ENCODE measurements at regions not wholly inside any gene's neighbourhood (a gene's known extent, or its start where the extent isn't known, plus 50 kb on each side); places are given as distances from the start of the nearest gene placed in this dataset.

- TF ChIP-seq, protein P1, sequence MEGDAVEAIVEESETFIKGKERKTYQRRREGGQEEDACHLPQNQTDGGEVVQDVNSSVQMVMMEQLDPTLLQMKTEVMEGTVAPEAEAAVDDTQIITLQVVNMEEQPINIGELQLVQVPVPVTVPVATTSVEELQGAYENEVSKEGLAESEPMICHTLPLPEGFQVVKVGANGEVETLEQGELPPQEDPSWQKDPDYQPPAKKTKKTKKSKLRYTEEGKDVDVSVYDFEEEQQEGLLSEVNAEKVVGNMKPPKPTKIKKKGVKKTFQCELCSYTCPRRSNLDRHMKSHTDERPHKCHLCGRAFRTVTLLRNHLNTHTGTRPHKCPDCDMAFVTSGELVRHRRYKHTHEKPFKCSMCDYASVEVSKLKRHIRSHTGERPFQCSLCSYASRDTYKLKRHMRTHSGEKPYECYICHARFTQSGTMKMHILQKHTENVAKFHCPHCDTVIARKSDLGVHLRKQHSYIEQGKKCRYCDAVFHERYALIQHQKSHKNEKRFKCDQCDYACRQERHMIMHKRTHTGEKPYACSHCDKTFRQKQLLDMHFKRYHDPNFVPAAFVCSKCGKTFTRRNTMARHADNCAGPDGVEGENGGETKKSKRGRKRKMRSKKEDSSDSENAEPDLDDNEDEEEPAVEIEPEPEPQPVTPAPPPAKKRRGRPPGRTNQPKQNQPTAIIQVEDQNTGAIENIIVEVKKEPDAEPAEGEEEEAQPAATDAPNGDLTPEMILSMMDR (IDR thresholded peaks at IDR 0.05), result no peak
- TF ChIP-seq POLR2A (IDR thresholded peaks at IDR 0.05), result no peak
Measured at GRCh38 chrX:139039041-139039440, 327.5 kb upstream of the FGF13 start.

Measured in esophagus squamous epithelium (tissue), 4 donors.